ENCODE measurements at regions not wholly inside any gene's neighbourhood (a gene's known extent, or its start where the extent isn't known, plus 50 kb on each side); places are given as distances from the start of the nearest gene placed in this dataset.
"Not testable (repeated sequence)": the region's sequence is repeated elsewhere in the genome, so short reads cannot be mapped to it uniquely, and the experiment has no call there.

- no peak for TF ChIP-seq POLR2A (IDR thresholded peaks at IDR 0.05)
- TF ChIP-seq CTCF (IDR thresholded peaks at IDR 0.05) = no peak
- H3K9me3 ChIP-seq = no peaks in the 10 kb centered on the region
- H3K27ac ChIP-seq = no peak overlapping the region
- no peaks in the 10 kb centered on the region for H3K36me3 ChIP-seq
- DNase-seq = no peak
- H3K27me3 ChIP-seq = no peaks in the 10 kb centered on the region
- no peaks in the 10 kb centered on the region for H3K4me1 ChIP-seq
- H3K4me3 ChIP-seq = no peak overlapping the region
Observed at GRCh38 chr2:35503738-35504199, 851.8 kb upstream of the CRIM1 start.

DNA sequence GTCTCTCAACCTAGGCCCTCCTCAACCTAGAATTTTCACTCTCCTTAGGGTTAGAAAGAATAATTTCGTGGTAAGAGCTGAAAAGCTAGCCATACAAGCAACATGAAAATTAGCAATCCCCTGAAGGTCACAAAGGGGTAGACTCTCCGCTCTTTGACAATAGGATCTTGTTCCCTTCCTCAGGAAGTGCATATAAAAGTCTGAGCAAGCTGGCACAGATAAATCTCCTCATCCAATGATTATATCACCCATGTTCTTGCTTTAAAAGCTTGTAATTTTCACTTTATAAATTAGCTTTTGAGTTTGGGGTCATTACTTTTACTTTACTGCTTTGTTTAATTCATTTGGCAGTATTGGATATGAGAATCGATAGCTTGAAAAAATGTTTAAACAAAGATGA is 852.3 kb upstream of the CRIM1 start:
- Histone ChIP-seq H3K9me3 (no peaks in the 10 kb centered on the region), H3K27ac (no peak overlapping the region), H3K4me3 (no peak overlapping the region), H3K4me1 (no peaks in the 10 kb centered on the region), H3K27me3 (no peaks in the 10 kb centered on the region), H3K36me3 (no peaks in the 10 kb centered on the region)
- TF ChIP-seq CTCF (IDR thresholded peaks at IDR 0.05) (no peak), POLR2A (IDR thresholded peaks at IDR 0.05) (no peak)
- no peak for DNase-seq

DNA sequence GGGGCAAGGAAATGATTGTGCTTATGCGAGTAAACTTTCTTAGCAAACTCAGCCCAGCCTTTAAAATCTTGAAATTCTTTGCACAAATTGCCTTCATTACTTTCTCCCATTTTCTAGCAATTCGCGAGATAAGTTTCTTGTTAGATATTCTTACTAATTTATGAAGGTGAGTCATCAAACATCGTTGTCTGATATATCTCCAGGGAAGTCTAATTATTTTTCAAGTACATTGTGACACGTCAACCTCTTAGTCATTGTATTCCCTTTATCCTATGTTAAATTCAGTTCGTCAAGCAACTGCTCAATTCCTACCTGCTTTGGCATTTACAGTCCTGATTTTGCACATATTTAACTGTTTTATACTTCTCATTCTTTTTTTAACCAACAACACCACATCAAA is 854.5 kb upstream of the CRIM1 start:
- no peak for TF ChIP-seq CTCF (IDR thresholded peaks at IDR 0.05)
- TF ChIP-seq POLR2A (IDR thresholded peaks at IDR 0.05) = no peak
- no peak for DNase-seq
- Histone ChIP-seq H3K27ac (no peak overlapping the region), H3K36me3 (no peaks in the 10 kb centered on the region), H3K4me1 (no peaks in the 10 kb centered on the region), H3K27me3 (no peaks in the 10 kb centered on the region), H3K4me3 (no peak overlapping the region), H3K9me3 (no peaks in the 10 kb centered on the region)

GRCh38 chr2:35496022-35496421 is 859.6 kb upstream of the CRIM1 start:
- Histone ChIP-seq H3K4me3 (no peak overlapping the region), H3K27ac (no peak overlapping the region), H3K9me3 (no peaks in the 10 kb centered on the region), H3K4me1 (no peaks in the 10 kb centered on the region), H3K27me3 (no peaks in the 10 kb centered on the region), H3K36me3 (no peaks in the 10 kb centered on the region)
- TF ChIP-seq CTCF (IDR thresholded peaks at IDR 0.05) = no peak
- no peak for TF ChIP-seq POLR2A (IDR thresholded peaks at IDR 0.05)
- no peak for DNase-seq

DNA sequence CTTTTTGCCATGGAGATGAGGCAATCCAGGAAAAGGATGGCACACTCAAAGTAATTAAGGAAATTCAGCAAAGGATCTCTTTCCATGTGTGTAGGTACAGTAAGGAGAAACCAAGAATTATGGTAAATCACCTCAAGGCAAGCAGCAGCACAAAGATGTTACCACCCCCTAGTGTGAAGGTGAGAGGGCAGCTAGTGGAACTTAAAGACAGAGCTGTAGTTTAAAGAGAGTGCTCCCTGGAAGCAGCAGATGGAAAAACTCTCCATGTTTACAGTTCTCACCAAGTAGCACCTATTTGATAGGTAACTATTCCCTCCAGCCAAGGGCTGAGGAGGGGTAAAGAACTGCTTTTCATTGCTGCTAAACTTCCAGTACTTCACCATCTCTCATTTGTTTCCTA is 860.4 kb upstream of the CRIM1 start:
- TF ChIP-seq POLR2A (IDR thresholded peaks at IDR 0.05) = no peak
- no peak for TF ChIP-seq CTCF (IDR thresholded peaks at IDR 0.05)
- DNase-seq = no peak
- Histone ChIP-seq H3K27me3 (no peaks in the 10 kb centered on the region), H3K4me3 (no peak overlapping the region), H3K27ac (no peak overlapping the region), H3K4me1 (no peaks in the 10 kb centered on the region), H3K36me3 (no peaks in the 10 kb centered on the region), H3K9me3 (no peaks in the 10 kb centered on the region)

- not testable (repeated sequence) for DNase-seq, H3K27me3 ChIP-seq, H3K4me3 ChIP-seq, H3K4me1 ChIP-seq, H3K36me3 ChIP-seq, H3K27ac ChIP-seq, H3K9me3 ChIP-seq
Observed at GRCh38 chr2:35478121-35478520, 877.5 kb upstream of the CRIM1 start.
